Adrenal gland (tissue), 9 donors: ENCODE measurements at regions not wholly inside any gene's neighbourhood (a gene's known extent, or its start where the extent isn't known, plus 50 kb on each side); places are given as distances from the start of the nearest gene placed in this dataset.

Experiments used
- DNase-seq, 7 donors: peaks; one replicate each; pipeline ENCODE4 v3.0.0-alpha.2; 2019 to 2020
- H3K27ac ChIP-seq, 5 donors: fragments of 200-600 bp; sonication (generic) in 4 of 5; 1 replicate in 3 of 5; 2 replicates in 2 of 5; pipeline versions ENCODE4 v1.5.1 to v1.8.0; 2016 to 2020; ENCODE audit warnings: mild to moderate bottlenecking in 1 of 5
- H3K27me3 ChIP-seq: fragments of 200-600 bp; 2 replicates; pipeline ENCODE4 v1.8.0; 2021
- H3K36me3 ChIP-seq, 2 donors: fragments of 200-600 bp; replicated peaks in 1 of 2; 1 replicate in 1 of 2; 2 replicates in 1 of 2; pipeline versions ENCODE4 v1.5.1 to v1.8.0; 2018 to 2022
- H3K4me1 ChIP-seq, 2 donors: fragments of 200-600 bp; replicated peaks in 1 of 2; 1 replicate in 1 of 2; 2 replicates in 1 of 2; pipeline versions ENCODE4 v1.5.1 to v1.8.0; 2018 to 2021
- H3K4me3 ChIP-seq, 4 donors: fragments of 200-600 bp; sonication (generic) in 3 of 4; one replicate each; pipeline ENCODE4 v1.5.1; 2016 to 2018
- H3K9me3 ChIP-seq, 3 donors: fragments of 200-600 bp; sonication (generic) in 1 of 3; replicated peaks in 1 of 3; 1 replicate in 2 of 3; 2 replicates in 1 of 3; pipeline versions ENCODE4 v1.5.1 to v1.8.0; 2016 to 2021
- CTCF ChIP-seq, 6 experiments: fragments of 450-650 bp in 4 of 6; fragments of 200-600 bp in 2 of 6; sonication (generic) in 1 of 6; IDR thresholded peaks; 1 replicate in 5 of 6; 2 replicates in 1 of 6; pipeline versions ENCODE4 v1.5.1 to v1.8.0; 2016 to 2021; ENCODE audit warnings: antibody characterized with exemption in 6 of 6, mild to moderate bottlenecking in 2 of 6, moderate library complexity in 1 of 6
- POLR2A ChIP-seq, 2 donors: fragments of 450-650 bp; IDR thresholded peaks; one replicate each; pipeline ENCODE4 v1.6.1; 2017; ENCODE audit warnings: antibody characterized with exemption in 2 of 2, mild to moderate bottlenecking in 2 of 2, moderate library complexity in 1 of 2
- whole genome bisulfite sequencing, 4 donors: extraction: QIAGEN DNeasy Blood & Tissue Kit in 2 of 4; methylation state at CpG; one replicate each; pipeline versions ENCODE4 v1.1.5 to v1.1.7; 2013 to 2017; 5-methylcytosine and 5-hydroxymethylcytosine counted together
- intact Hi-C, 2 donors: fragments of 100-400 bp; cut with DNase I; formaldehyde crosslinking; loops; one replicate each; pipeline versions ENCODE4 v1.14.1 to v1.15.0; 2022 to 2023
- donor health status: healthy with polysubstance abuse.
- donor health status: Bipolar disorder and iron deficiency.
- donor health status: DM: yes; HTN: yes; CAD: no.
- donor health status: DM: no; HTN: no; CAD: no.
- donor health status: DM: no; HTN: no; CAD: no.

DNA sequence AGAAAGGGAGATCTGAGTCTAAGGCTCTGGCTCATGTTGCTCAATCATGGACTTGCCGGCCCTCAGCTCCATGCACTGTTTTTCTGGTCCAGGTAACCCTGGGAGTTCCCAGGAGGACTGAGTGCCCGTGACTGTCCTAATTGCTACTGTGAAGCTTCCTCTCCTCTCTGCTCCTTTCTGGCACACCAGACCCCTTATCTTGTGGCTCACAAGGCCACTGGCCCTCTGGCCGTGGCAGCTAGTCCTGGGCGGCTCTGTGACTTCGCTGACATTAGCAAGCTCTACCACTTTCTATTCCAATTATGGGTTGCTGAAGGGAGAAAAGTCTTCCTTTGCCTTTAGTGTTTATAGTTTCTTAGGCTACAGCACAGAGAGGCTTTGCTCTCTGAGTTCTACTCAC is 380.2 kb downstream of the RWDD3 start:
- Histone ChIP-seq H3K9me3 (no peaks in the 10 kb centered on the region), H3K36me3 (no peaks in the 10 kb centered on the region), H3K4me1 (no peaks in the 10 kb centered on the region), H3K27me3 (no peaks in the 10 kb centered on the region), H3K27ac (no peak overlapping the region), H3K4me3 (no peak overlapping the region)
- TF ChIP-seq CTCF (IDR thresholded peaks at IDR 0.05) (no peak), POLR2A (IDR thresholded peaks at IDR 0.05) (no peak)
- WGBS, 4 donors: 72 to 88% (median 76%) methylated on average over 5 of the region's 5 CpGs
- intact Hi-C loops: no loop called here
- no peak for DNase-seq

DNA sequence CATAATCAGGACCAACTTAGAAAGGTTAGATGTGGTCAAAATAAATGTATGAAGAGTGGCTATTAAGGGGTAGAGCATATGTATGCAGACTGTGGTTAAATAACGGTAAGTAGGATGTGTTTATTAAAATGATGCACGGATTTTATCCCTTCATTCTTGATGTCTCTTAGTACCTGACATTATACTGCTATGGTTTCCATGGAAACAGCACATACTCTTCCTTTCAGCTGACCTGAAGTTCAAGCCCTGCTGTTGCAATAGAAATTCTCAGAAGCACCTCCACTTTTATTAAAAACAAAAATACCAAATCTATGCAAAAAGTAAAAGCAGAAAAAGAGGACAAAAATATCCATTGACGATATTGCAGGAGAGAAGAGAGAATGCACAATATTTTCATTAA is 381.4 kb downstream of the RWDD3 start:
- no peaks in the 10 kb centered on the region for H3K9me3 ChIP-seq
- H3K27me3 ChIP-seq: no peaks in the 10 kb centered on the region
- no peak overlapping the region for H3K4me3 ChIP-seq
- WGBS, 4 donors: 63 to 80% (median 68%) methylated on average over 3 of the region's 3 CpGs
- no peak for DNase-seq
- H3K27ac ChIP-seq: no peak overlapping the region
- no peaks in the 10 kb centered on the region for H3K36me3 ChIP-seq
- intact Hi-C loops: no loop called here
- no peaks in the 10 kb centered on the region for H3K4me1 ChIP-seq
- TF ChIP-seq CTCF (IDR thresholded peaks at IDR 0.05) (no peak), POLR2A (IDR thresholded peaks at IDR 0.05) (no peak)

- TF ChIP-seq POLR2A (IDR thresholded peaks at IDR 0.05) (no peak), CTCF (IDR thresholded peaks at IDR 0.05) (no peak)
- intact Hi-C loops: no loop called here
- H3K4me1 ChIP-seq: no peaks in the 10 kb centered on the region
- no peaks in the 10 kb centered on the region for H3K9me3 ChIP-seq
- H3K27ac ChIP-seq: no peak overlapping the region
- H3K4me3 ChIP-seq: no peak overlapping the region
- 80 to 91% (median 85%) methylated on average over 5 of the region's 5 CpGs for WGBS, 4 donors
- H3K27me3 ChIP-seq: no peaks in the 10 kb centered on the region
- DNase-seq: no peak
- no peaks in the 10 kb centered on the region for H3K36me3 ChIP-seq
Measured at GRCh38 chr1:95620076-95620475, 386.1 kb downstream of the RWDD3 start.

DNA sequence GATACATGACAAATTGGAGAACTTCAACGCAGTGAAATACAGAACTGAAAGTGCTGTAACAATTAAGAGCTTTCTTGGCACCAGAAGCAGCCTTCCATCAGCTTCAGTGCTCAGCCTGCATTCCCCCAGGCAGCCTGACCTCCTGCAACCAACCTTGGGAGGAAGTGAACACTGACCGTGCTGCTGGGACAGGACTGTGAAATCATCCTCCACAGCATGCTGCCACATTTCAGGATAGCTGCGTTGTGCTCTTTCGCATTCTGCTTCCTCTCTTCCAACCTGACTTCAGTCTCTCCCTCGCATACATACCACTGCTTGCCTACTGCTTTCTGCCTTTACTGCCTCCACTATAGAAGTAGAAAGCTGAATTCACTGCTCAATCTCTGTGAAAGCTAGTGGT is 388.6 kb downstream of the RWDD3 start:
- H3K36me3 ChIP-seq: no peaks in the 10 kb centered on the region
- no peak for DNase-seq
- intact Hi-C loops: no loop called here
- H3K4me1 ChIP-seq: no peaks in the 10 kb centered on the region
- no peak overlapping the region for H3K27ac ChIP-seq
- TF ChIP-seq POLR2A (IDR thresholded peaks at IDR 0.05): no peak
- no peak for TF ChIP-seq CTCF (IDR thresholded peaks at IDR 0.05)
- H3K9me3 ChIP-seq: no peaks in the 10 kb centered on the region
- no peak overlapping the region for H3K4me3 ChIP-seq
- WGBS, 4 donors: 49 to 58% (median 53%) methylated on average over 5 of the region's 5 CpGs
- H3K27me3 ChIP-seq: no peaks in the 10 kb centered on the region
